Amniotic epithelial cell (primary cell): ENCODE measurements at regions not wholly inside any gene's neighbourhood (a gene's known extent, or its start where the extent isn't known, plus 50 kb on each side); places are given as distances from the start of the nearest gene placed in this dataset.

ENCODE experiments used
- DNase-seq: peaks from one replicate; pipeline ENCODE4 v3.0.0-alpha.2; 2010; ENCODE audit warnings: low read depth

- DNase-seq = peak; percentile 9
Measured at GRCh38 chr7:114856625-114857024, 65.3 kb upstream of the MDFIC start.

GRCh38 chr7:114857605-114858004 lies 64.3 kb upstream of the MDFIC start:
- DNase-seq = peak; percentile 58

- no peak for DNase-seq
Measured at GRCh38 chr7:114859477-114859876, 62.4 kb upstream of the MDFIC start.

- no peak for DNase-seq
Measured at GRCh38 chr7:114860206-114860605, 61.7 kb upstream of the MDFIC start.

- DNase-seq = no peak
Measured at GRCh38 chr7:114862406-114862805, 59.5 kb upstream of the MDFIC start.

GRCh38 chr7:114864278-114864677 lies 57.6 kb upstream of the MDFIC start:
- DNase-seq = peak; percentile 3

GRCh38 chr7:114865564-114865963 lies 56.3 kb upstream of the MDFIC start:
- DNase-seq = peak; percentile 55
